ENCODE measurements at regions not wholly inside any gene's neighbourhood (a gene's known extent, or its start where the extent isn't known, plus 50 kb on each side); places are given as distances from the start of the nearest gene placed in this dataset.

DNA sequence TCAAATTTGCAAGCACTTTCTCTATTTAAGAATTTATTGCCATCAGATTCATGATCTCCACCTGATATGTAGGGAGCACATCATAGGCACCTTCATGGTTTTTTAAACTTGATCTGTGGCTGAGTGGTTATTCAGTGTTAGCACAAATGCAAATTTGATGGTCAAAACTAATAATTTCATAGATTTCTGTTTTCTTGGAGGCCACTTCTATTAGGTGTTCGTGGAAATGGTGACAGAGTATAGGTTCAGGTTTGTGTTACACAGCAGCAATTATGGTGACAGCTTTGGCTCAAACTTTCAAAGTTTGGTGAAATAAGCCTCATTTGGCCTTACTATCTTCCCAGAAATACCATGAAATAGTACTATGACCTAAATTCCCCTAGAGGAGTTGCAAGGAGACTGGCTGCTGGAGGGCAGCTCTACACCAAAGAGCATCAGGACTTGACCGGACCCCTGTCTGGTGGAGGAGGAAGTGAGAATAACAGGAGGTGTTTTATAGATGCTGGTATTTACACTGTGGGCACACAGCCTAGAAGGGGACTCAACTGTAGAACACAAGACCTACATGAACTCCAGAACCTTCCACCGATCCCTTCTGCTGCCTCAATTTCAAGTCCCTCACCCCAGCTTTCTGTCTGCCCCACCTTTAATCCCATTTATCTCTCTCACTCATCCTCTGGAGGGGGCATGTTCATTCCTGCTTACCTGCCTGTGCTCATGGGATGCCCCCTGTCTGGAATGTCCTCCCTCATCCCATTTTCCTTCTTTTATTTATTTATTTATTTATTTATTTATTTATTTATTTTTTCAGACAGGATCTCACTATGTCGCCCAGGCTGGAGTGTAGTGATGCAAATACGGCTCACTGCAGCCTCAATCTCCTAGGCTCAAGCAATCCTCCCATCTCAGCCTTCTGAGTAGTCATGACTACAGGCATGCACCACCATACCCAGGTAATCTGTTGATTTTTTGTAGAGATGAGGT lies 132.9 kb upstream of the SIX2 start (continued):
- TF ChIP-seq ZBTB44 (tag by site-specific recombination; IDR thresholded peaks at IDR 0.05) (no peak), TRIM28 (IDR thresholded peaks at IDR 0.05; ENCODE audit: borderline replicate concordance, low read length) (no peak), ZNF10 (tag by site-specific recombination; IDR thresholded peaks at IDR 0.05) (no peak), OVOL3 (tag by site-specific recombination; IDR thresholded peaks at IDR 0.05) (no peak), TCF7L2 (IDR thresholded peaks at IDR 0.05; ENCODE audit: borderline replicate concordance, low read depth, low read length) (no peak), ZNF629 (tag by site-specific recombination; IDR thresholded peaks at IDR 0.05) (no peak), KLF9 (tag by site-specific recombination; IDR thresholded peaks at IDR 0.05; ENCODE audit: low read depth) (no peak), ZNF624 (tag by site-specific recombination; IDR thresholded peaks at IDR 0.05) (no peak), ZNF830 (tag by site-specific recombination; IDR thresholded peaks at IDR 0.05; ENCODE audit: low read depth) (no peak), KLF16 (tag by site-specific recombination; IDR thresholded peaks at IDR 0.05) (no peak), ZNF223 (tag by site-specific recombination; IDR thresholded peaks at IDR 0.05) (no peak), INSM2 (tag by site-specific recombination; IDR thresholded peaks at IDR 0.05) (no peak), GLI4 (tag by site-specific recombination; IDR thresholded peaks at IDR 0.05) (no peak), SP3 (tag by site-specific recombination; IDR thresholded peaks at IDR 0.05) (no peak), ZNF433 (tag by site-specific recombination; IDR thresholded peaks at IDR 0.05; ENCODE audit: low read depth) (peak; percentile 27; the same call in 1 of the 2 replicates), MYNN (tag by site-specific recombination; IDR thresholded peaks at IDR 0.05; ENCODE audit: borderline replicate concordance) (no peak), SCRT1 (tag by site-specific recombination; IDR thresholded peaks at IDR 0.05; ENCODE audit: borderline replicate concordance) (no peak), ZNF202 (tag by site-specific recombination; IDR thresholded peaks at IDR 0.05; ENCODE audit: borderline replicate concordance) (no peak), ZNF155 (tag by site-specific recombination; IDR thresholded peaks at IDR 0.05) (no peak), ZNF664 (tag by site-specific recombination; IDR thresholded peaks at IDR 0.05) (no peak), ZNF660 (tag by site-specific recombination; IDR thresholded peaks at IDR 0.05) (no peak), ZBTB17 (tag by site-specific recombination; IDR thresholded peaks at IDR 0.05) (no peak), ZNF544 (tag by site-specific recombination; IDR thresholded peaks at IDR 0.05) (no peak), ZNF335 (tag by site-specific recombination; conservative IDR thresholded peaks at IDR 0.05) (no peak), ZNF837 (tag by site-specific recombination; IDR thresholded peaks at IDR 0.05) (no peak), WT1 (tag by site-specific recombination; IDR thresholded peaks at IDR 0.05) (no peak), ZNF426 (tag by site-specific recombination; IDR thresholded peaks at IDR 0.05) (peak; percentile 55), ZNF555 (tag by site-specific recombination; conservative IDR thresholded peaks at IDR 0.05) (peak; percentile 50), ZNF398 (tag by site-specific recombination; IDR thresholded peaks at IDR 0.05) (no peak), ZNF792 (tag by site-specific recombination; IDR thresholded peaks at IDR 0.05) (no peak), ZSCAN16 (tag by site-specific recombination; IDR thresholded peaks at IDR 0.05) (no peak)
- TF ChIP-seq, protein P1, sequence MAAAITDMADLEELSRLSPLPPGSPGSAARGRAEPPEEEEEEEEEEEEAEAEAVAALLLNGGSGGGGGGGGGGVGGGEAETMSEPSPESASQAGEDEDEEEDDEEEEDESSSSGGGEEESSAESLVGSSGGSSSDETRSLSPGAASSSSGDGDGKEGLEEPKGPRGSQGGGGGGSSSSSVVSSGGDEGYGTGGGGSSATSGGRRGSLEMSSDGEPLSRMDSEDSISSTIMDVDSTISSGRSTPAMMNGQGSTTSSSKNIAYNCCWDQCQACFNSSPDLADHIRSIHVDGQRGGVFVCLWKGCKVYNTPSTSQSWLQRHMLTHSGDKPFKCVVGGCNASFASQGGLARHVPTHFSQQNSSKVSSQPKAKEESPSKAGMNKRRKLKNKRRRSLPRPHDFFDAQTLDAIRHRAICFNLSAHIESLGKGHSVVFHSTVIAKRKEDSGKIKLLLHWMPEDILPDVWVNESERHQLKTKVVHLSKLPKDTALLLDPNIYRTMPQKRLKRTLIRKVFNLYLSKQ (tag by site-specific recombination; IDR thresholded peaks at IDR 0.05; ENCODE audit: borderline replicate concordance), result 0 out of 2 replicates have a peak, but pooled peaks have one; percentile 11
- TF ChIP-seq, protein P2, sequence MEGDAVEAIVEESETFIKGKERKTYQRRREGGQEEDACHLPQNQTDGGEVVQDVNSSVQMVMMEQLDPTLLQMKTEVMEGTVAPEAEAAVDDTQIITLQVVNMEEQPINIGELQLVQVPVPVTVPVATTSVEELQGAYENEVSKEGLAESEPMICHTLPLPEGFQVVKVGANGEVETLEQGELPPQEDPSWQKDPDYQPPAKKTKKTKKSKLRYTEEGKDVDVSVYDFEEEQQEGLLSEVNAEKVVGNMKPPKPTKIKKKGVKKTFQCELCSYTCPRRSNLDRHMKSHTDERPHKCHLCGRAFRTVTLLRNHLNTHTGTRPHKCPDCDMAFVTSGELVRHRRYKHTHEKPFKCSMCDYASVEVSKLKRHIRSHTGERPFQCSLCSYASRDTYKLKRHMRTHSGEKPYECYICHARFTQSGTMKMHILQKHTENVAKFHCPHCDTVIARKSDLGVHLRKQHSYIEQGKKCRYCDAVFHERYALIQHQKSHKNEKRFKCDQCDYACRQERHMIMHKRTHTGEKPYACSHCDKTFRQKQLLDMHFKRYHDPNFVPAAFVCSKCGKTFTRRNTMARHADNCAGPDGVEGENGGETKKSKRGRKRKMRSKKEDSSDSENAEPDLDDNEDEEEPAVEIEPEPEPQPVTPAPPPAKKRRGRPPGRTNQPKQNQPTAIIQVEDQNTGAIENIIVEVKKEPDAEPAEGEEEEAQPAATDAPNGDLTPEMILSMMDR (tag by site-specific recombination; IDR thresholded peaks at IDR 0.05), result no peak
